ENCODE measurements at regions not wholly inside any gene's neighbourhood (a gene's known extent, or its start where the extent isn't known, plus 50 kb on each side); places are given as distances from the start of the nearest gene placed in this dataset.

GRCh38 chrX:39527025-39527424 is 570.7 kb downstream of the BCOR start:
- no peak for DNase-seq

- no peak for DNase-seq
Observed at GRCh38 chrX:39528161-39528916, 569.4 kb downstream of the BCOR start.

- no peak for DNase-seq
Observed at GRCh38 chrX:39532761-39533160, 565.0 kb downstream of the BCOR start.

GRCh38 chrX:39534949-39535348 is 562.8 kb downstream of the BCOR start:
- no peak for DNase-seq

- no peak for DNase-seq
Observed at GRCh38 chrX:39536211-39536610, 561.5 kb downstream of the BCOR start.

GRCh38 chrX:39541881-39542280 is 555.9 kb downstream of the BCOR start:
- no peak for DNase-seq

- no peak for DNase-seq
Observed at GRCh38 chrX:39542316-39542715, 555.4 kb downstream of the BCOR start.

- no peak for DNase-seq
Observed at GRCh38 chrX:39550795-39551361, 546.9 kb downstream of the BCOR start.

- no peak for DNase-seq
Observed at GRCh38 chrX:39551762-39552161, 546.0 kb downstream of the BCOR start.

GRCh38 chrX:39555431-39555830 is 542.3 kb downstream of the BCOR start:
- DNase-seq: no peak

GRCh38 chrX:39556056-39556455 is 541.7 kb downstream of the BCOR start:
- DNase-seq: no peak

GRCh38 chrX:39559229-39559628 is 538.5 kb downstream of the BCOR start:
- no peak for DNase-seq

GRCh38 chrX:39560271-39560670 is 537.5 kb downstream of the BCOR start:
- DNase-seq: no peak

- no peak for DNase-seq
Observed at GRCh38 chrX:39563178-39563577, 534.6 kb downstream of the BCOR start.

GRCh38 chrX:39564751-39565150 is 533.0 kb downstream of the BCOR start:
- DNase-seq: no peak

GRCh38 chrX:39574178-39574577 is 523.6 kb downstream of the BCOR start:
- DNase-seq: no peak

GRCh38 chrX:39576041-39576872 is 521.5 kb downstream of the BCOR start:
- DNase-seq: peak; percentile 94

- DNase-seq: peak; percentile 58
Observed at GRCh38 chrX:39577206-39577984, 520.4 kb downstream of the BCOR start.

- peak; percentile 11 for DNase-seq
Observed at GRCh38 chrX:39577985-39578869, 519.5 kb downstream of the BCOR start.

- DNase-seq: no peak
Observed at GRCh38 chrX:39580043-39580442, 517.7 kb downstream of the BCOR start.

GRCh38 chrX:39581411-39581810 is 516.3 kb downstream of the BCOR start:
- DNase-seq: no peak

GRCh38 chrX:39582091-39582490 is 515.7 kb downstream of the BCOR start:
- DNase-seq: peak; percentile 18

Data from NCI-H1092 treated with DMSO at 0.1 percent for 48 hours (cell line).